DOHH2 (cell line): ENCODE measurements at regions not wholly inside any gene's neighbourhood (a gene's known extent, or its start where the extent isn't known, plus 50 kb on each side); places are given as distances from the start of the nearest gene placed in this dataset.

Source experiments
- H3F3A ChIP-seq: fragments of 200-600 bp; sonication (generic), shearing (Covaris generic); 2 replicates; pipeline ENCODE4 v1.6.0; 2016; ENCODE audit warnings: antibody characterized with exemption, mild to moderate bottlenecking; ENCODE audit not compliant: control insufficient read depth, insufficient read depth
- H3K27ac ChIP-seq: fragments of 200-600 bp; sonication (generic); 2 replicates; pipeline ENCODE4 v1.5.1; 2014; ENCODE audit warnings: low read depth, mild to moderate bottlenecking, low read length, moderate library complexity
- H3K27me3 ChIP-seq: fragments of 200-600 bp; sonication (generic); 2 replicates; pipeline ENCODE4 v1.6.1; 2014; ENCODE audit warnings: mild to moderate bottlenecking, low read length, mixed read lengths; ENCODE audit not compliant: control insufficient read depth
- H3K36me3 ChIP-seq: fragments of 200-600 bp; sonication (generic); 2 replicates; pipeline ENCODE4 v1.6.1; 2014; ENCODE audit warnings: mild to moderate bottlenecking, low read length, moderate library complexity, mixed read lengths; ENCODE audit not compliant: control insufficient read depth
- H3K4me1 ChIP-seq: fragments of 200-600 bp; sonication (generic); 2 replicates; pipeline ENCODE4 v1.6.1; 2014; ENCODE audit warnings: mild to moderate bottlenecking, low read length, mixed read lengths; ENCODE audit not compliant: control insufficient read depth
- H3K4me2 ChIP-seq: fragments of 200-600 bp; sonication (generic); 2 replicates; pipeline ENCODE4 v1.6.0; 2014; ENCODE audit warnings: mild to moderate bottlenecking, low read length, moderate library complexity
- H3K4me3 ChIP-seq: fragments of 200-600 bp; sonication (generic); 2 replicates; pipeline ENCODE4 v1.5.1; 2014; ENCODE audit warnings: mild to moderate bottlenecking, low read length, mixed read lengths
- H3K79me2 ChIP-seq: fragments of 200-600 bp; sonication (generic); 2 replicates; pipeline ENCODE4 v1.6.1; 2014; ENCODE audit warnings: mild to moderate bottlenecking, low read length, mixed read lengths; ENCODE audit not compliant: control insufficient read depth
- H3K9me2 ChIP-seq: fragments of 200-600 bp; sonication (generic); replicated peaks from 2 replicates; pipeline ENCODE4 v1.6.1; 2014; ENCODE audit warnings: mild to moderate bottlenecking, low read length, mixed read lengths; ENCODE audit not compliant: control insufficient read depth
- H3K9me3 ChIP-seq: fragments of 200-600 bp; sonication (generic); 2 replicates; pipeline ENCODE4 v1.6.1; 2014; ENCODE audit warnings: antibody characterized with exemption, low read length, mixed read lengths; ENCODE audit not compliant: control insufficient read depth, insufficient read depth
- H4K20me1 ChIP-seq: fragments of 200-600 bp; sonication (generic); 2 replicates; pipeline ENCODE4 v1.6.0; 2014; ENCODE audit warnings: low read depth, mild to moderate bottlenecking, antibody characterized with exemption, low read length, moderate library complexity; ENCODE audit not compliant: control insufficient read depth, insufficient read depth
- CTCF ChIP-seq: fragments of 200-600 bp; sonication (generic); IDR thresholded peaks from one replicate; pipeline ENCODE4 v1.5.1; 2014; ENCODE audit warnings: antibody characterized with exemption, mild to moderate bottlenecking, low read depth, low read length; ENCODE audit not compliant: poor library complexity, severe bottlenecking
- EZH2phosphoT487 ChIP-seq: fragments of 200-600 bp; sonication (generic); IDR thresholded peaks from 2 replicates; pipeline ENCODE4 v1.6.1; 2017; ENCODE audit warnings: borderline replicate concordance, mild to moderate bottlenecking, antibody characterized with exemption, low read length, moderate library complexity, mixed read lengths

GRCh38 chr7:88495881-88496725, 189.4 kb upstream of the STEAP4 start:
- H3K9me2 ChIP-seq, result no peaks in the 10 kb centered on the region
- H3K4me1 ChIP-seq, result no peaks in the 10 kb centered on the region
- H3K4me2 ChIP-seq, result no peak overlapping the region
- TF ChIP-seq CTCF (no peak), EZH2phosphoT487 (no peak)
- no peaks in the 10 kb centered on the region for H4K20me1 ChIP-seq
- no peaks in the 10 kb centered on the region for H3F3A ChIP-seq
- H3K79me2 ChIP-seq, result no peaks in the 10 kb centered on the region
- no peak overlapping the region for H3K27ac ChIP-seq
- H3K4me3 ChIP-seq, result no peak overlapping the region
- no peaks in the 10 kb centered on the region for H3K36me3 ChIP-seq
- H3K9me3 ChIP-seq, result no peaks in the 10 kb centered on the region
- H3K27me3 ChIP-seq, result peaks cover 3% of the 10 kb centered on the region; the same call in 1 of the 2 replicates

- Histone ChIP-seq H3K27ac (no peak overlapping the region), H3K27me3 (peaks cover 3% of the 10 kb centered on the region; the same call in 1 of the 2 replicates), H3K4me3 (no peak overlapping the region), H3K36me3 (no peaks in the 10 kb centered on the region), H3K79me2 (no peaks in the 10 kb centered on the region), H3K9me3 (no peaks in the 10 kb centered on the region), H3K4me1 (no peaks in the 10 kb centered on the region), H4K20me1 (no peaks in the 10 kb centered on the region), H3F3A (no peaks in the 10 kb centered on the region), H3K4me2 (no peak overlapping the region), H3K9me2 (no peaks in the 10 kb centered on the region)
- TF ChIP-seq EZH2phosphoT487, result no peak
- no peak for TF ChIP-seq CTCF
Measured at GRCh38 chr7:88492153-88492552, 185.5 kb upstream of the STEAP4 start.

GRCh38 chr7:88490874-88491273, 184.2 kb upstream of the STEAP4 start:
- Histone ChIP-seq H3K9me3 (no peaks in the 10 kb centered on the region), H3K36me3 (no peaks in the 10 kb centered on the region), H3K27ac (no peak overlapping the region), H3F3A (no peaks in the 10 kb centered on the region), H3K4me3 (no peak overlapping the region), H3K27me3 (peaks cover 3% of the 10 kb centered on the region; the same call in 1 of the 2 replicates), H3K4me1 (no peaks in the 10 kb centered on the region), H3K4me2 (no peak overlapping the region), H3K9me2 (no peaks in the 10 kb centered on the region), H3K79me2 (no peaks in the 10 kb centered on the region), H4K20me1 (no peaks in the 10 kb centered on the region)
- TF ChIP-seq EZH2phosphoT487 (no peak), CTCF (no peak)
